ENCODE measurements at regions not wholly inside any gene's neighbourhood (a gene's known extent, or its start where the extent isn't known, plus 50 kb on each side); places are given as distances from the start of the nearest gene placed in this dataset.

- TF ChIP-seq ZHX2 (IDR thresholded peaks at IDR 0.05; ENCODE audit: low read depth) (no peak), ZHX2 (CRISPR knock-in tag; IDR thresholded peaks at IDR 0.05; ENCODE audit: borderline replicate concordance) (no peak; the same call in 1 of the 2 replicates), SOX13 (IDR thresholded peaks at IDR 0.05) (peak; percentile 65; the same call in 1 of the 2 replicates), SOX13 (CRISPR knock-in tag; conservative IDR thresholded peaks at IDR 0.05 in 1 of 2, IDR thresholded peaks at IDR 0.05 in 1 of 2) (peak in 1 of 2 experiments; percentile 94; a peak in 2 of 4 replicates), HES4 (CRISPR knock-in tag; IDR thresholded peaks at IDR 0.05; ENCODE audit: borderline replicate concordance) (no peak), ZNF788 (CRISPR knock-in tag; IDR thresholded peaks at IDR 0.05; ENCODE audit: borderline replicate concordance) (peak; percentile 35; the same call in 1 of the 2 replicates), ZNF33A (CRISPR knock-in tag; IDR thresholded peaks at IDR 0.05; ENCODE audit: borderline replicate concordance) (no peak), AFF4 (CRISPR knock-in tag; IDR thresholded peaks at IDR 0.05) (no peak)
- TF ChIP-seq, protein P1, sequence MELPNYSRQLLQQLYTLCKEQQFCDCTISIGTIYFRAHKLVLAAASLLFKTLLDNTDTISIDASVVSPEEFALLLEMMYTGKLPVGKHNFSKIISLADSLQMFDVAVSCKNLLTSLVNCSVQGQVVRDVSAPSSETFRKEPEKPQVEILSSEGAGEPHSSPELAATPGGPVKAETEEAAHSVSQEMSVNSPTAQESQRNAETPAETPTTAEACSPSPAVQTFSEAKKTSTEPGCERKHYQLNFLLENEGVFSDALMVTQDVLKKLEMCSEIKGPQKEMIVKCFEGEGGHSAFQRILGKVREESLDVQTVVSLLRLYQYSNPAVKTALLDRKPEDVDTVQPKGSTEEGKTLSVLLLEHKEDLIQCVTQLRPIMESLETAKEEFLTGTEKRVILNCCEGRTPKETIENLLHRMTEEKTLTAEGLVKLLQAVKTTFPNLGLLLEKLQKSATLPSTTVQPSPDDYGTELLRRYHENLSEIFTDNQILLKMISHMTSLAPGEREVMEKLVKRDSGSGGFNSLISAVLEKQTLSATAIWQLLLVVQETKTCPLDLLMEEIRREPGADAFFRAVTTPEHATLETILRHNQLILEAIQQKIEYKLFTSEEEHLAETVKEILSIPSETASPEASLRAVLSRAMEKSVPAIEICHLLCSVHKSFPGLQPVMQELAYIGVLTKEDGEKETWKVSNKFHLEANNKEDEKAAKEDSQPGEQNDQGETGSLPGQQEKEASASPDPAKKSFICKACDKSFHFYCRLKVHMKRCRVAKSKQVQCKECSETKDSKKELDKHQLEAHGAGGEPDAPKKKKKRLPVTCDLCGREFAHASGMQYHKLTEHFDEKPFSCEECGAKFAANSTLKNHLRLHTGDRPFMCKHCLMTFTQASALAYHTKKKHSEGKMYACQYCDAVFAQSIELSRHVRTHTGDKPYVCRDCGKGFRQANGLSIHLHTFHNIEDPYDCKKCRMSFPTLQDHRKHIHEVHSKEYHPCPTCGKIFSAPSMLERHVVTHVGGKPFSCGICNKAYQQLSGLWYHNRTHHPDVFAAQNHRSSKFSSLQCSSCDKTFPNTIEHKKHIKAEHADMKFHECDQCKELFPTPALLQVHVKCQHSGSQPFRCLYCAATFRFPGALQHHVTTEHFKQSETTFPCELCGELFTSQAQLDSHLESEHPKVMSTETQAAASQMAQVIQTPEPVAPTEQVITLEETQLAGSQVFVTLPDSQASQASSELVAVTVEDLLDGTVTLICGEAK (IDR thresholded peaks at IDR 0.05) = no peak
- TF ChIP-seq, protein P1 (CRISPR knock-in tag; IDR thresholded peaks at IDR 0.05) = no peak; the same call in 1 of the 2 replicates
These were observed 1178.9 kb downstream of the FLRT2 start (continued) for GRCh38 chr14:86708846-86709339.
